Inflammatory macrophage (primary cell): ENCODE measurements at regions not wholly inside any gene's neighbourhood (a gene's known extent, or its start where the extent isn't known, plus 50 kb on each side); places are given as distances from the start of the nearest gene placed in this dataset.
A peak's percentile ranks its signal among the peaks of the same experiment; 100 is the strongest.
"Not testable (repeated sequence)": the region's sequence is repeated elsewhere in the genome, so short reads cannot be mapped to it uniquely, and the experiment has no call there.

Source experiments
- DNase-seq, 2 donors: peaks; one replicate each; pipeline ENCODE4 v3.0.0-alpha.2; 2020 to 2022

DNA sequence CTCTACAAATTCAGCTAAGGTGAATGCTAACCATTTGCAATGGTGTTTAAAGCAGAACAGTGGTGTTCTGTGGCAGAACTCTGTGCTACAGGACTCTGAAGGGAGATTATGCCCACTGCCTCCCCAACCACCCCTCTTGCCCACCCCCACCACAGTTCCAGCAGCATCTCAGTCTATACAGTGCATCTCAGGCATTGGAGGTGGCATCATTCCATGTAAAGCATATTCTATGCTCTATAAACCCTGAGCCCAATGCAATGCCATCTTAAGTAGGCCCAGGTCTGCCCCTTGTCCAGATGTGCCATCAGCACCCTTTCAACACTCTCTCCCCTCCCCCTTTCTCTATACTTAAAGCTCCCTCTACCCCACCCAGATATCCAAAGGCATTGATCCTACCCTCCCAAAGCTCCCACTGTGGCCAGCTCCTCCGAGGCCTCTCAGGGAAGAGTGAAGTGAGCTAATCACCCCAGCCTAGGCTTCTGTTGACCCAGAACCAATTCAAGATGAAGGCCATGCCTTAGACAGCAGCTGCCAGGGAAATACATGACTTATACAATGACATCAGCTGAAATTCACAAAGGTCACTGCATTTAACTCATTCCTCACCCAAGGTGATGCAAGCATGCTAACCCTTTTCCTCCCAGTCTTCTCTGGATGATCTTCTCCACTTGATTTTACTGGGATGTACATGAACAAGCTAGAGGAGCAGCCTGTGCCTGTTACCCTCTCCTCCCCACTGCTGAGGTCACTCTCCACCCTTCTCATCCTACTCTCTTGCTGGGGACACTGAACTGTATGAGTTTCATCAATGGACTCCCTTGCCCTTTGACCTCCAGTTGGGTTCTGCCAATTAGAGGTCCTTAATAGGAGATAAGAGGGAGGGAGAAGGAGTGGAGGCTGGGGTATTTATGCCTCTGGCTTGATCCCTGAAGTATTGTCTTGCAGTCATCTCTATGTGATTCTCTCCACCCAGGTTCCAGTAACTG lies 353.9 kb downstream of the GOLGA6L6 start:
- not testable (repeated sequence) for DNase-seq

DNA sequence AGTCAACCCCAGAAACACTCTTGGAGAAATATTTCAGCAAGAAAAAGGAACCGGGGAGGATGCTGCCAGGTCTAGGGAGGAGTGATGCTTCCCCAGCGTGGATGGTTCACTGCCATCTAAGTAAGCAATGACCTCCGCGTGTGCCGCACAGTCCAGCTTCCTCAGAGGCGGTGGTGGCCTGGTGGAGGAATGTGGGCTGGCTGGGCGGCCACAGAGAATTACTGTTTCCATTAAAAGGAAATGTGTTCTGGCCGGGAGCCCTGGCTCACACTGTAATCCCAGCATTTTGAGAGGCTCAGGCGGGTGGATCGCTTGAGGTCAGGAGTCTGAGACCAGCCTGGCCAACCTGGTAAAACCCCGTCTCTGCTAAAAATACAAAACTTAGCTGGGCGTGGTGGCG lies 356.7 kb downstream of the GOLGA6L6 start:
- DNase-seq, result not testable (repeated sequence)

DNA sequence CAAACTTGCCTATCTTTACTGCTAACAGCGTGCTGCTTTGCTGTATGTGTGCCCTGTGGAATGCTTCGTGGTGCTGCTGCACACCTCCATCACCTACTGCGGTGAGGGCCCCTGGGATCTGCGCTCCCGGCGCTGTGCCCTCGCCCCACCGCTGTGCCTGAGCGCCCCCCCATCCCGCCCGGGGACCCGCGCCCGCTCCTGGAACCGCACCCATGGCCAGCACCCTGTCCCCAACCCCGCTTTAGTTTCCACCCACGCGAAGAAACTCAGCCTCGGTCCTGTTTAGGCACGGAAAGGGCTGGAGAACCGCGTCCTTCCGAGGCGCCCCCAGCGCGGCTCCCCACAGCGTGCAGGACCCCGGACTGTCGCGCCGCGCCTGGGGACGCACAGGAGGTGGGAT lies 373.4 kb downstream of the GOLGA6L6 start:
- DNase-seq, result not testable (repeated sequence)

DNA sequence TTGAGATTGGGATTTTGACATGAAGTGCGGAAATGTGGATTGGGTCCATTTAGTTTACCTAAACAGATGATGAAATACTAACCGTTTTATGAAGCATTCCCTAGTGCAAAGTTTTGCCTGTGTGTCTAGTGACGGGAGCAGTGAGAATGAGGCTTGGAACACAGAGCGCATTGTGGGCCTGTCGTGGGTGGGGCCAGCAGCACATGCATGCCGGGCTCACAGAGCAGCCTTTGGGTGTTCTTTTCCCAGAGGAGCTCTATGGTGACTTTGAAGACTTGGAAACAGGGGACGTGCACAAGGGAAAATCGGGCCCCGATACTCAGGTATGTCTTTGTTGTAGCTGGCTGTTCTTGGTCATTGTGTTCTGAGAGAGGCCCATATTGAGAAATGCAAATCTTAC lies 388.1 kb downstream of the GOLGA6L6 start:
- not testable (repeated sequence) for DNase-seq

DNA sequence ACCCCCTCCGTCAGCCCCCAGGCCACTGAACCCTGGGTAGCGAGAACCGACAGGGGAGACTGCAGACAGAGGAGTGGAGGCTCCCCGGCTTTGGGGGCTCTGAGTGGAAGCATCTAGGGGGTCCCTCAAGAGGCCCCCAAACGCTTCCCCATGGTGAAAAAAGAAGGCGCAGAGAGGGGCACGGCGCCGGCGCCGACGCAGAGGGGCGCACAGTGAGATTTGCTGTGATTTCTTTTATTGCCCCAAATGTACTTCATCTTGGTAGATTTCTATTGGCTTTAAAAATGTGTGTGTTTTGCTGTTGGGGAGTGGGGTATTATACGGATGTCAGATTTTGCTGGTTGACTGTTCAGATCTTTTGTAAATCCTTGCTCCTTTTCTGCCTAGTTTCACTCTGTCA lies 392.9 kb downstream of the GOLGA6L6 start:
- DNase-seq, result not testable (repeated sequence)

DNA sequence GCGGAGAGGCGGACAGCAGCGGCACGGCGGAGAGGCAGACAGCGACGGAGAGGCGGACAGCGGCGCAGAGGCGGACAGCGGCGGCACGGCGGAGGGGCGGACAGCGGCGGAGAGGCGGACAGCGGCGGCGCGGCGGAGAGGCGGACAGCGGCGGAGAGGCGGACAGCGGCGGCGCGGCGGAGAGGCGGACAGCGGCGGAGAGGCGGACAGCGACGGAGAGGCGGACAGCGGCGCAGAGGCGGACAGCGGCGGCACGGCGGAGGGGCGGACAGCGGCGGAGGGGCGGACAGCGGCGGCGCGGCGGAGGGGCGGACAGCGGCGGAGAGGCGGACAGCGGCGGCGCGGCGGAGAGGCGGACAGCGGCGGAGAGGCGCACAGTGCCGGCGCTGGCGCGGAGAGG lies 393.6 kb downstream of the GOLGA6L6 start:
- not testable (repeated sequence) for DNase-seq

DNA sequence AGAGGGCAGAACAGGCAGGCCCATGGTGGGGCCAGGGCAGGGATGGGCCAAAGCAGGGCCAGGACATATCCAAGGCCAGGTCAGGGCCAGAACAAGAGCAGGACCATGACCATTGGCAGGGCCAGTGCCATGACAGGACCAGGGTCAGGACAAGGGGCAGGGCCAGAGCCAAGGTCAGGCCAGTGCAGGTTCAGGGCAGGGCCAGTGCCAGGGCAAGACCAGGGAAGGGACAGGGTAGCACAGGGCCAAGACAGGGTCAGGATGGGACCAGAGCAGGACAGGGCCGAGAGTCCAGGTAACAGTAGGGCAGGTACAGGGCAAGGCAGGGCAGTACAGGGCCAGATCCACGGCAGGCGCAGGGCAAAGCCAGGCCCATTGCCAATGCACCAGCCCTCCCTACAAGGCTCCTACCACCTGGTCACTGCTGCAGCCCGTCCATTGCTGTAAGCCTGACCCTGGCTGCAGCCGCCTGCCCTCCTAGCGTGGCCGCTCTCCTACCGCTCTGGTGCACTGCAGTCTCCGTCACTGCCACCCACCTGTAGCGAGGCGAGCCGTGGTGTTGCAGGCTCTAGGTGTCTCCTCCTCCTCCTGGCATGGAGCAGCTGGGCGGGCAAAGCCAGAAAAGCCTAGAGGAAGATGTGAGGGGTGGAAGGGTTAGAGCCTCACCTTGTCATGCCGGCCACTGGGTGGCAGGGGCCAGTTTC lies 397.1 kb downstream of the GOLGA6L6 start:
- DNase-seq, result not testable (repeated sequence)

DNA sequence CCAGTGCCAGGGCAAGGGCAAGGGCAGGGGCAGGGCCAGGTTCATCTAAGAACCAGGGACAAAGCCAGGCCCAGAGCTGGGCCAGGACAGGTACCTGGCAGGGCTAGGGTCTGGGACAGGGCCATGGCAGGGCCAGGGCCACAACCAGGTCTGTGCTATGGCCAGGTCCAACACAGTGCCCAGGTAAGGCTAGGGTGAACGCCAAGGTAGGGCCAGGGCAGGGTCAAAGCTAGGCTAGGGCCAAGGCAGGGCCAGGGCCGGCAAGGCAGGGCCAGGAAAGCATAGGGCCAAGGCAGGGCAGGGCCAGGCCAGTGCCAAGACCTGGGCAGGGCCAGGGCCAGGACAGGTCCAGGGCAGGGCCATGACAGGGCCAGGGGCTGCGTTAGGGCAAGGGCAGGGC lies 398.7 kb downstream of the GOLGA6L6 start:
- DNase-seq, result not testable (repeated sequence)

DNA sequence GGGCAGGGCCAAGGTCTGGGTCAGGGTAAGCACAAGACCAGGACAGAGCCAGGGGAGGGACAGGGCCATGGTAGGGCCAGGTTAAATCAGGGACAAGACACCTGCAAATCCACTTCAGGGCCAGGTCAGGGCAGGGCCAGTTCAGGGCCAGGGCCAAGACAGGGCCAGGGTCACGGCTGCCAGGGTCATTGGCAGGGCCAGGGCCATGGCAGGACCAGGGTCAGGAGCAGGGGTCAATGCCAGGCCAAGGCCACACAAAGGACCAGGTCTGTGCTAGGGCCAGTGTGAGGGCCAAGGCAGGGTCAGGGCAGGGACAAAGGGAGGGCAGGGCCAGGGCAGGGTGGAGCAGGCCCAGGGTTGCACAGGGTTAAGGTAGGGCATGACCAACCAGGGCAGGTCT lies 399.2 kb downstream of the GOLGA6L6 start:
- not testable (repeated sequence) for DNase-seq

DNA sequence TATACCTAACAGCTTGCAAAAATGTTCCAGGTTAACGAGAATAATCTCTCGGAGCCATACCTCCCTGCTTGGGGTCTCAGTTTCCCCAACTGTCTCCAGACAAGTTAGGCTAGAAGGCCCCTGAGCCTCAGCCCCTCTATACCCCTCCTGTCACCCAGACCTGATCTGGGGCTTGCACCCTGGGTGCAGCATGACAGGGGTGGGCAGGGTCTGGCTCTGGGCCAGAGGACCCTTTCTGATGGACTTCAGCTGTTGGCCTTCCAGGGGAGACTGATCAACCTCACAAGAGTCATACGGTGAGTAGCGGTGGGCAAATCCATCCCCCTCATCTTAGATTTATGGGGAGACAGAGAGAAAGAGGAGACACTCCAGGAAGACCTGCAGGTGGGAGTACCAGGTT lies 416.9 kb downstream of the GOLGA6L6 start:
- DNase-seq, result not testable (repeated sequence)

DNA sequence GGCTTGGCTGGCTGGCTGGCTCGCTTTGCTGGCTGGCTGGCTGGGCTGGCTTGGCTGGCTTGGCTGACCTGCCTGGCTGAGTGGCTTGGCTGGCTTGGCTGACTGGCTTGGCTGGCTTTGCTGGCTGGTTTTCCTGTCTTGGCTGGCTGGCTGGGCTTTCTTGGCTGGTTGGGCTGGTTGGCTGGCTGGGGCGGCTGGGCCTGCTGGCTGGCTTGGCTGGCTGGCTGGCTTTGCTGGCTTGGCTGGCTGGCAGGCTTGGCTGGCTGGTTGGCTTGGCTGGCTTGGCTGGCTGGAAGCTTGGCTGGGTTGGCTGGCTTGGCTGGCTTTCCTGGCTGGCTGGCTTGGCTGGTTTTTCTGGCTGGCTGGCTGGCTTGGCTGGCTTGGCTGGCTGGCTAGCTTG lies 435.6 kb downstream of the GOLGA6L6 start:
- DNase-seq, result peak in 1 of 2 donors; percentile 0

DNA sequence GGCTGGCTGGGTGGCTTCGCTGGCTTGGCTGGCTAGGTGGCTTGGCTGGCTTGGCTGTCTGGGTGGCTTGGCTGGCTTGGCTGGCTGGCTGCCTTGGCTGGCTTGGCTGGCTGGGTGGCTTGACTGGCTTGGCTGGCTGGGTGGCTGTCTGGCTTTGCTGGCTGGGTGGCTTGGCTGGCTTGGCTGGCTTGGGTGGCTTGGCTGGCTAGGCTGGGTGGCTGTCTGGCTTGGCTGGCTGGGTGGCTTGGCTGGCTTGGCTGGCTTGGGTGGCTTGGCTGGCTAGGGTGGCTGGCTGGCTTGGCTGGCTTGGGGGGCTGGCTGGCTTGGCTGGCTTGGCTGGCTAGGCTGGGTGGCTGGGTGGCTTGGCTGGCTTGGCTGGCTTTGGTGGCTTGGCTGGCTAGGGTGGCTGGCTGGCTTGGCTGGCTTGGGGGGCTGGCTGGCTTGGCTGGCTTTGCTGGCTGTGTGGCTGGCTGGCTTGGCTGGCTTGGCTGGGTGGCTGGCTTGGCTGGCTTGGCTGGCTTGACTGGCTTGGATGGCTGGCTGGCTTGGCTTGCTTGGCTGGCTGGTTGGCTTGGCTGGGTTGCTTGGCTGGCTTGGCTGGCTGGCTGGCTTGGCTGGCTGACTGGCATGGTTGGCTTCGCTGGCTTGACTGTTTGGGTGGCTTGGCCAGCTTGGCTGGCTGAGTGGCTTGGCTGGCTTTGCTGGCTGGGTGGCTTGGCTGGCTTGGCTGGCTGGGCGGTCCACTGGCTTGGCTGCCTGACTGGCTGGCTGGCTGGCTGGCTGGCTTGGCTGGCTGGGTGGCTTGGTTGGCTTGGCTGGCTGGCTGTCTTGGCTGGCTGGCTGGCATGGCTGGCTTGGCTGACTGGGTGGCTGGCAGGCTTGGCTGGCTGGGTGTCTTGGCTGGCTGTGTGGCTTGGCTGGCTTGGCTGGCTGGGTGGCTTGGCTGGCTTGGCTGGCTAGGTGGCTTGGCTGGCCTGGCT lies 436.3 kb downstream of the GOLGA6L6 start:
- not testable (repeated sequence) for DNase-seq

DNA sequence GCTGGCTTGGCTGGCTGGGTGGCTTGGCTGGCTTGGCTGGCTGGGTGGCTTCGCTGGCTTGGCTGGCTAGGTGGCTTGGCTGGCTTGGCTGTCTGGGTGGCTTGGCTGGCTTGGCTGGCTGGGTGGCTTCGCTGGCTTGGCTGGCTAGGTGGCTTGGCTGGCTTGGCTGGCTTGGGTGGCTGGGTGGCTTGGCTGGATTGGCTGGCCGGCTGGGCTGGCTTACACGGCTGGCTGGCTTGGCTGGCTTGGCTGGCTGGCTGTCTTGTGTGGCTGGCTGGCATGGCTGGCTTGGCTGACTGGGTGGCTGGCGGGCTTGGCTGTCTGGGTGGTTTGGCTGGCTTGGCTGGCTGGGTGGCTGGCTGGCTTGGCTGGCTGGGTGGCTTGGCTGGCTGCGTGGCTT lies 437.0 kb downstream of the GOLGA6L6 start:
- not testable (repeated sequence) for DNase-seq

DNA sequence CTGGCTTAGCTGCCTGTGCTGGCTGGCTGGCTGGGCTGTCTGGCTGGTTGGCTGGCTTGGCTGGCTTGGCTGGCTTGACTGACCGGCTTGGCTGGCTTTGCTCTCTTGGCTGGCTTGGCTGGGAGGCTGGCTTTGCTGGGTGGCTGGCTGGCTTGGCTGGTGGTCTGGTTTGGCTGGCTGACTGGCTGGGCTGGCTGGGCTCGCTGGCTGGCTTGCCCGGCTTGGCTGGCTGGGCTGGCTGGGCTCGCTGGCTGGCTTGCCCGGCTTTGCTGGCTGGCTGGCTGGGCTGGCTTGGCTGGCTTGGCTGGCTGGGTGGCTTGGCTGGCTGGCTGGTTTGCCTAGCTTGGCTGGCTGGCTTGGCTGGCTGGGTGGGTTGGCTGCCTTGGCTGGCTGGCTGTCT lies 438.7 kb downstream of the GOLGA6L6 start:
- DNase-seq, result not testable (repeated sequence)

DNA sequence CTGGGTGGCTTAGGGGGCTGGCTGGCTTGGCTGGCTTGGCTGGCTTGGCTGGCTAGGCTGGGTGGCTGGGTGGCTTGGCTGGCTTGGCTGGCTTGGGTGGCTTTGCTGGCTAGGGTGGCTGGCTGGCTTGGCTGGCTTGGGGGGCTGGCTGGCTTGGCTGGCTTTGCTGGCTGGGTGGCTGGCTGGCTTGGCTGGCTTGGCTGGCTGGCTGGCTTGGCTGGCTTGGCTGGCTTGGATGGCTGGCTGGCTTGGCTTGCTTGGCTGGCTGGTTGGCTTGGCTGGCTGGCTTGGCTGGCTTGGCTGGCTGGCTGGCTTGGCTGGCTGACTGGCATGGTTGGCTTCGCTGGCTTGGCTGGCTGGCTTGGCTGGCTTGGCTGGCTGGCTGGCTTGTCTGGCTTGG lies 439.4 kb downstream of the GOLGA6L6 start:
- not testable (repeated sequence) for DNase-seq

DNA sequence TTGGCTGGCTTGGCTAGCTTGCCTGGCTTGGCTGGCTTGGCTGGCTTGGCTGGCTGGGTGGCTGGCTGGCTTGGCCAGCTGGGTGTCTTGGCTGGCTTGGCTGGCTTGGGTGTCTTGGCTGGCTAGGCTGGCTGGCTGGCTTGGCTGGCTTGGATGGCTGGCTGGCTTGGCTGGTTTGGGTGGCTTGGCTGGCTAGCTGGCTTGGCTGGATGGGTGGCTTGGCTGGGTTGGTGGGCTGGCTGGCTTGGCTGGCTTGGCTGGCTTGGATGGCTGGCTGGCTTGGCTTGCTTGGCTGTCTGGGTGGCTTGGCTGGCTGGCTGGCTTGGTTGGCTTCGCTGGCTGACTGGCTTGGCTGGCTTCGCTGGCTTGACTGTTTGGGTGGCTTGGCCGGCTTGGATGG lies 440.3 kb downstream of the GOLGA6L6 start:
- DNase-seq, result not testable (repeated sequence)

DNA sequence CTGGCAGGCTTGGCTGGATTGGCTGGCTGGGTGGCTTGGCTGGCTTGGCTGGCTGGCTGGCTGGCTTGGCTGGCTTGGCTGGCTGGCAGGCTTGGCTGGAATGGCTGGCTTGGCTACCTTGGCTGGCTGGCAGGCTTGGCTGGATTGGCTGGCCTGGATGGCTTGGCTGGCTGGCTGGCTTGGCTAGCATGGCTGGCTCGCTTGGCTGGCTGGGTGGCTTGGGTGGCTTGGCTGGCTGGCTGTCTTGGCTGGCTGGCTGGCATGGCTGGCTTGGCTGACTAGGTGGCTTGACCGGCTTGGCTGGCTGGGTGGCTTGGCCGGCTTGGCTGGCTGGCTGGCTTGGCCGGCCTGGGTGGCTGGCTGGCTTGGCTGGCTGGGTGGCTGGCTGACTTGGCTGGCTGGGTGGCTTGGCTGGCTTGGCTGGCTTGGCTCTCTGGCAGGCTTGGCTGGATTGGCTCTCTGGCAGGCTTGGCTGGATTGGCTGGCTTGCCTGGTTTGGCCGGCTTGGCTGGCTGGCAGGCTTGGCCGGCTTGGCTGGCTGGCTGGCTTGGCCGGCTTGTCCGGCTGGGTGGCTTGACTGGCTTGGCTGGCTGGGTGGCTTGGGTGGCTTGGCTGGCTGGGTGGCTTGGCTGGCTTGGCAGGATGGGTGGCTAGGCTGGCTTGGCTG lies 440.9 kb downstream of the GOLGA6L6 start:
- DNase-seq, result not testable (repeated sequence)

DNA sequence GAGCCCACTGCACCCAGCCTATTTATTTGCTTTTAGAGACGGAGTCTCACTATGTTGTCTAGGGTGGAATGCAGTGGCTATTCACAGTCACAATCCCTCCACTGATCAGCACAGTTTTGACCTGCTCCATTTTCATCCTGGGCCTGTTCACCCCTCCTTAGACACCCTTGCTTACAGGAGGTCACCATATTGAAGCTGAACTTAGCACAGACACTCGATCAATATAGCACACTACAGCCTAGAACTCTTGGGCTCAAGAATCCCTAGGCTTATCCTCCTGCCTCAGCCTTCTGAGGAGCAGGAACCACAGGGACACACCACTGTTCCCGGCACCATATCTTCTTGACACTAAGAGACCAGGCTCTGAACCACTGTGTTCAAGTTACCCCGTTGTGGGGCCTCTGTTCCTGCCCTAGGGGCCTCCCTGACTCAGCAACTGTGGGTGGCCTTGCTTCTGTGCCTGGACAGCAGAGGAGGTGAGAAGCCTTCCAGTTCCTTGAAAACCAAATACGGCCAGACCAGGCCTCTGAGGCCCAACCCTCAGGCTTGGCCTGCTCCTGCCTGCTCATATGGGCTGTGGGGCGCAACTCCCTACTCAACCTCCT lies 445.8 kb downstream of the GOLGA6L6 start:
- not testable (repeated sequence) for DNase-seq

DNA sequence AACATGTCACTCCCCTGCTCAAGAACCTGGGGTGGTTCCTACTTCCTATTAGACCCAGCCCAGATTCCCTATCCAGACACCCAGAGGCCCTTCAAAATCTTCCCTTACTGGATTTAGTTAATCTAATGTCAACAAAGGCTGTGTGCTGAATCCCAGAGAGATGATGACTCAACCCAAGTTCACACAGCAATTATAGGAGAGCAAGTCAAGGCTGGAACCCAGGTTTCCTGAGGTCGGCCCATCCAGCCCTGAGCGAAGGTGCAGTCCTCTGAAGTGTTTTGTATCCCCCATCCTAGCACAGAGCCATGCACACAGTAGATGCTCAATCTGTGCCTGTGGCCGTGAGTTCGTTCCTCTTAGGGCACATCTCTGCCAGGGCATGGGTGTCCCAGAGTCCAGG lies 452.1 kb downstream of the GOLGA6L6 start:
- not testable (repeated sequence) for DNase-seq

DNA sequence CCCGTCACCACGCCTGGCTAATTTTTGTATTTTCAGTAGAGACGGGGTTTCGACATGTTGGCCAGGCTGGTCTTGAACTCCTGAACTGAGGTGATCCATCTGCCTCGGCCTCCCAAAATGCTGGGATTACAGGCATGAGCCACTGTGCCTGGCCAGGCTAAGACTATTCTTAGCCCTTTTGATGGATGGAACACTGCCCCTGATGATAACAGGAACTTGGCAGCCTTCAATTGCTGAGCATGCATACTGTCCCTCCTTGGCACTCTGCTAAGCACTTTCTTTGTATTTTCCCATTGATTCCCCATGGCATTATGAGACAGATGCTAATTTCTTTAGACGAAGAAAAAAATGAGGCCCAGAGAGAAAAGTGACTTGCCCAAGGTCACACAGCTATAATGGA lies 457.6 kb downstream of the GOLGA6L6 start:
- DNase-seq, result not testable (repeated sequence)

DNA sequence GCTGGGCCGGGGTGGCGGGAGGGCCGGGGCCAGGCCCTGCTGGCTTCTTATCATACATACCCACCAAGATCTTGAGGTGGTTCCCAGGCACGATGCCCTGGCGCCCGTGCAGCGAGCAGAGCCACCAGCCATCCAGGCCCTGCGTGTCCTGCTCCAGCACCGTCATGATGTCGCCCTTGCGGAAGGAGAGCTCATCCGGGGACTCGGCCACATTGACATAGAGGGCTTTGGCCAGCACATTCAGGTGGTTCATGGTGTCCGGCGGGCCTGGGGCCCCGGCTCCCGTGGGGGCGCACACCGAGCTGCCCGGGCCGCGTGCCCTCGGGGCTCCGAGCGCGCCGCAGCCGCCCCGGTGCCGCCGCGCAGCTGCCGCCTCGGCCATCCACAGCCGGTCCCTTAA lies 467.5 kb downstream of the GOLGA6L6 start:
- not testable (repeated sequence) for DNase-seq
